NCI-H748 treated with DMSO at 0.1 percent for 48 hours (cell line): ENCODE measurements at regions not wholly inside any gene's neighbourhood (a gene's known extent, or its start where the extent isn't known, plus 50 kb on each side); places are given as distances from the start of the nearest gene placed in this dataset.

Experiments
- DNase-seq: peaks from one replicate; lab custom pipeline; 2025; lab: John Stamatoyannopoulos, UW

DNA sequence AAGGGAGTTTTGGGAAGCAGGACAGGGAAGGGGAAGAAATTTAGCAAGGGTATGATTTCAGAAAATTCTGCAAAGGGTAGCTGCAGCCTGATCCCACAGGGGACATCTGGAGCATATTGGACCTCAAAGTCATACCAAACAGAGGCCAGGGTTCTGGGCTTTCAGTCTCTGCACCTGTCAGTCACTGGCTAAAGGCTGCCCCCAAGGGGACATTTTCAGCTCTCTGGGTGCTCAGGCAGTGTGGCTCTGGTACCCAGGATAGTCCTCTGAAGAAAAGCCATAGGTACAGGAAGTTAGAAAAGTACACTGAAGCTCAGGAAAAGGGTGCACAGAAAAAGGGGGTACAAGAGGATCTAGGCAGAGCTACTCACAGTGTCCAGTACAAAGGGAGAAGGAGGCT lies 149.2 kb downstream of the INSIG2 start:
- no peak for DNase-seq

DNA sequence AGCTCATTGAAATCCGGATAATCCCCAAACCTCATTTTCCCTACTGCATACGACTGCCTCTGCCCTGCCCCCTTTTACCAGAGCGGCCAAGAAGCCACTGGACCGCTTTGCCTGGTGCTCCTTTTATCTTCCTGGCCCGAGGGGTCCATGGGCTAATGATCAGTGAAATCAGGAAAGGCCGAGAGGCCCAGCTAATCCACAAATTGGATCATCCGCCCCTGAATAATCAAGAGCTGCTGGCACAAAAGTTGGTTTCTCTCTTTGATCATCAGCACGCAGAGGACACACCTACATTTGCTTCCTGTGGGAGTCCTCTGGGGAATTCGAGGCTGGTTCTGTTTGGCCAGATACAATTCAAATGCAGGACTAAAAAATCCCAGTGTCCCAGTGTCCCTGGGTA lies 144.5 kb downstream of the INSIG2 start:
- DNase-seq, result no peak

DNA sequence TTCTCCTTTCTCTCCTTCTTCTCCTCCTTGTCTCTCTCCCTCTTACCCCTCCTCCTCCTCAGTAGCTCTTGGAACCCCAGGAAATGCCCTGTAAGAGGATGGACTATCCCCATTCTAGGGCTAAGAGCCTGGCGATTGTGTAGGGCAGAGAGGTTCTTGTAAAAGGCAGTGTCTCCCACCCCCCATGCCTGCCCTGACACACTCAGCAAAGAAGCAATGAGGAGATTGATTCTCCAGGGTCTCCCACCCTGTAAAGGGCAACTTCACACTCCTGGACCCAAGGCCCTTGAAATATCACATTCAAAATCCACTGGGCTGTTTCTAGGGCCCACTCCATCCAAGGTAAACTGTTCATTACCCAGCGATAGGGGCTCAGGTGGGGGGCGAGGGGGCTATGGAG lies 144.1 kb downstream of the INSIG2 start:
- DNase-seq, result no peak

DNA sequence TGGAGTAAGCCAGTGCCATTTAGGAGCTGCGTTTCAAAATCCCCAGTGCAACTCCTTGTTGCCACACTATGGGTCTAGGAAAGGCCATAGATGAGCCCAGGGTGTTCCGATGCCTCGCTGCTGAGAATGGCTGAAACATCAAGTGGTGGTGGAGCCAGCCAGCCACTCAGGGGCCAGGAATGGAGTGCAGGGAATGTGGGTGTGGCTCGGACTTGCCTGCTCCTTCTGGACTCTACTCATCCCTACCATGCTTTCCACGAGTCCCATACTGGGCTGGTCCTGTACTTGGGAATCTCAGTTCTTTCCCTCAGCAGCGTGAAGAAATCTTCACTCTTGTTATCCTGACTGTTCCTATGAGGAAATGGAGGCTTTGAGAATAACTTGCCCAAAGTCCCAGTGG lies 143.5 kb downstream of the INSIG2 start:
- DNase-seq, result no peak

DNA sequence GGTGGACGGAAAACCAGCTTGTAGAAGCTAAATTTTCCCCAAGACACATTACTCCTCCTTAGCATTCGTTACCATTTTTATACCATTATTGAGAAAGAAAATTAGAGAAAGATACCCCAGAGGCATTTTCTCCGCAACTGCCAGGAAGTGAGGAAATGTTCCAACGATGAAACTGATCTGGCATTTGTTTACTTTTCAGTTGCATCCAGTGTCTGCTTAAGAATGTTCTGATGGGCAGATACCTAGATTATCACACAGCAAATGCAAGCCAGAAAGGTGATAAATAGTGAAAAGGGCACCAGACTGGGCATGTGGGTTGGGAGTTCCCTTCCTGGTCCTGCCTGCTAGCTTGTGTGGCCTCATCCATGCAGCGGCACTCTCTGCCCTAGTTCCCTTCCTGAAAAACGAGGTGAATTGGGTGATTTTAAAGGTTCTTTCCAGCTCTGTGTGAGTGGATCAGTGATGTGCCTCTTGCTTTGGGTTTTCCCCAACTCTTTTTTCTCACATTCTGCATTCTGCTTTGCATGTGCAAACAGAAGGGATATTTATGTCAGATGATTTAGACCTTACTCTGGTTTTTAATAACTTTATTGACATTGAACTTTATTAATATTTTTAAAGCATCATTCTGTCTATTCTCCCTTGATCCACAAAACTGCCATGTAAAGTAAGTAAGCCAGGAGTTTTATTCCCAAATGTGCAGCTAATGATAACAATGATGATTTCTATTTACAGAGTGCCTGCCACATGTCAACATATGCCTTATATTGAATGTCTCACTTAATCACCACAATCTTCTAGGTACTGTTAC lies 139.6 kb downstream of the INSIG2 start:
- no peak for DNase-seq

DNA sequence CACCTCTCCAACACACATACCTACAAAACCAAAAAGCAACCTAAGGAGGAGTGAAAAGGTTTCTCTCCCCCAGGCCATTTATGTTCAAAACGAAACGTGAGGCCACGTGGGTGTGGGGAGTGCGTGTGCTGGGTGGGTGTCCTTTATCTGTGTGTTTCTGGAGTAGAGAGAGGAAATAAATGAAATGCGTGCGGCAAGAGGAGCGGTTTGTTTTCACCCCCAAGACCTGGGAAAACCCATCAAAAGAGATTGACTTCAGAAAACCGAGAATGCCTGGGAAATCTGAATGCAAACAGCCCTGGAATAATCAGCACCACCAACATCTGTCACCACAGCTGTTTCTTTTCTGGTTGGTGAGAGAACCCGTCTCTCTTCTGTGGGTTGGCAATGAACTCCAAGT lies 137.4 kb downstream of the INSIG2 start:
- no peak for DNase-seq

DNA sequence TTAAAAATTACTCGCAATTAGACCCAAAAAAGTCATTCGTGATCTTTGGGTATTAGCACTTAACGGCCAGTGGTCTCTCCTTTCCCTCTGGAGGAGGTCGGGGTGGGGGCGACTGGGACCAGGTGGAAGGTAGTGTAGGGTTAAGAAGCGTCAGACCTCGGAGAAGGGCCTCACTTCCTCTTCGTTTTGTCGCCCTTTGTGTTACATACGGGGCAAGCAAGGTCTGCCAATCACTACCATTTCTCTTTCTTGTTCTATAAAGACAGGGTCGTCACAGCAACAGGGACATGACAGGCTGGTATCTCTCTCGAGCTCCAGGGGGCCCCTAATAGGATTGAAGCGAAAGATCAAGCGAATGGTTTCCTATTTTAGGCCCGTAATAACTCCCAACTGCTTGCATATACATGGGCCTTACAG lies 136.6 kb downstream of the INSIG2 start:
- no peak for DNase-seq

DNA sequence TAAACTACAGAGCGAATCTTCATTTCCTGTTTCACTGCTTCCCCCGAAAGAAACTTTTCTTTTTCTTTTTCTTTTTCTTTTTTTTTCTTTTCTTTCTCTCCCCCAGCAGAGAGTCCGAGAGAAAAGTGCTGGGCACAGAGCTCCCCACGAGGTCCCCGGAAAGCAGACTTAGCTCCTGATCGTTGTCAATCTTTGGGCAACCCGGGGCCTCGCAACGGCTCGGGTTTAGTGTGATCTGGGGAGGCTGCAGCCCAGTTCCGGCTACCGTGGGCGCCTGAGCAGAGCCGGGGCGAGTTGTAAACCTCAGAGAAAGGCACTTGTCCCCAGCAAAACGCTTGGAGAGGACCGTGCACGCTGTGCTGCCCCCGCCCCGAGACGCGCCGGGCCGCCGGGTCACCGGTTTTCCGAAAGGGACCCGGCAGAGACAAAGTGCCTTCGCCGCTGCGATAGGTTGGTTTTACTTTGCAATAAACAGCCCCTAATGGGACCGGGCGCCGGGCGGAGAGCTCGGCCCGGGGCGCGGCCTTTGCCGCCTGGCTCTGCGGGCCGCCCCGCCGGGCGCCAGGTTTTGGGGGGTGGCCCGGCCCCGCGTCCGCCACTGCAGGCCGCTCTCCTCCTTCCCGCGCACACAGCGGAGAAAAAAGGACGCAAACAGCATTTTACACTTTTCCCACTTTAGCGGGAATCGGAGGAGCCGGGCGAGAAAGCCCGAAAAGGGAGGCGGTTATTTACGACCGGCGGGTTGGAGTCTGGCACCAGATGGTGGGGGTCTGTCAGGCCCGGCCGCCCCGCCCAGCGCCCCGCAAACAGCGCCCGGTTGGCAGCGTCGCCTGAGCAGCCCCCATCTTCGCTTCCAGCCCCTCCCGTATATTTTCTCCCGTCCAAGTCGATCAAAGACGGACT lies 136.0 kb downstream of the INSIG2 start:
- no peak for DNase-seq

DNA sequence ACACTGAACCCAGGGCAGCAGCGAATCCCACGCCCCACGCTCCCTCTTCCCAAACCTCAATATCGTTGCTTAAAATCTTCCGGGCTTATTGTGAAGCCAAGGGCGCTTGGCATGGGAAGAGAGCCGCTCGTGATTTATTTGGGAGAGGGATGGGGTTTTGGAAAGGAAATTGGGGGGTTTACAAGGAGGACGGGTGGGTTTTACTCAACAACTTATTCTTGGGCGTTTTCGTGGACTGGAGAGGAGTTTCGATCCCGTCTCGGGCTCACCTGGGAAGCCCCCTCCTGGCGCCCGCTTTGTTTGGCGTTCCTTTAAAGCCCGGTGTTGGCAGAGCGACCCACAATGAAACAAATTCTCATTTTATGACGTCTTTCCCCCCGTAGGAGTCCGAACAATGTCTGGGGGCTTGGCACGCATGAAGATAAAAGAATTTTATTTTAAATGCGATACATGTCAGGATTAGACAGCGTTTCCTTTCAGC lies 135.3 kb downstream of the INSIG2 start:
- no peak for DNase-seq

DNA sequence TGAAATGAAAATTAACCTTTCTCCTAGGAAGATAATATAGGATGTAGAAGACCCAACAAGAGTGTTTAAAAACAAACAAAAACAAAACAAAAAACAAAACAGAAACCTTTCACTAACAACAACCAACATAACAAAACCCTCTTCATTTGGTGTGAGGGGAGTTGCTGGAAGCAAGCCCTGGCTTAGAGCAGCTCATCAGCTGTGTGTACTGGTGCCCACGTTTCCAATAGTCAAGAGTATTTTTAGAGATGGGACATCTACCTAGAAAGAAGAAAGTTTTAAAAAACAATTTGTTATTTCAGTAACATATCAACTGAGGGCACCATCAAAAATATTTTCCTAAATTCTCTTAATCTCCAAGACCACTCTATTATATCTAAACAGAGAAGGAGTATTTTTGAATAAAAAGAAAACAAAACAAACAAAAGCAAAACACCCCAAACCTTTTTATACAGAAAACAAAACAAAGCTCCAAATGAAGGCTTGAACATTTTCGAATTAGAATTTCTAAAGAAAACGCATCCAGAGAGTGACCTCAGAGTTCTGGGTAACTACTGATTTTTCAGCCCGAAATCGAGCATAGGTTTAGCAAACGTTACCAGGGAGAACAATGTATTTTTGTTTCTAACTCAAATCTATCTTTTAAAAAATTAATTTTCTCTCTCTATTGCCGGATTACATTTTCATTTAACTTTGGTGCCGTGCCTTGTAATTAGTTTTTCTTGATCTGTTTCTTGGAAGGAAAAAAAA lies 134.6 kb downstream of the INSIG2 start:
- DNase-seq, result no peak

DNA sequence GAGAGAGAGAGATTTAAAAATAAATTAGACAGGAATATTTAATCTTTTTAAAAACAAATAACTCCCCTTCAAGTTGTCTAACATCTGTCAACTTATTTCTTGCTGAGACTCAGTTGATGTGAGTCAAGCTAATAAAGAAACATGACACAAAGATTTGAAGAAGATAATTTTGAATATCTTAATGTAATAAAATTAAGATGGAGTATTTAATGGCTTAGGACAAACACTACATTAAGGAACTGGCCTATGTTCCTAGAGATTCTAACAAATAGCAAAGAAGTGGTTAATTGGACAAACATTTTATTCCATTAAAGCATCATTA lies 134.0 kb downstream of the INSIG2 start:
- no peak for DNase-seq

DNA sequence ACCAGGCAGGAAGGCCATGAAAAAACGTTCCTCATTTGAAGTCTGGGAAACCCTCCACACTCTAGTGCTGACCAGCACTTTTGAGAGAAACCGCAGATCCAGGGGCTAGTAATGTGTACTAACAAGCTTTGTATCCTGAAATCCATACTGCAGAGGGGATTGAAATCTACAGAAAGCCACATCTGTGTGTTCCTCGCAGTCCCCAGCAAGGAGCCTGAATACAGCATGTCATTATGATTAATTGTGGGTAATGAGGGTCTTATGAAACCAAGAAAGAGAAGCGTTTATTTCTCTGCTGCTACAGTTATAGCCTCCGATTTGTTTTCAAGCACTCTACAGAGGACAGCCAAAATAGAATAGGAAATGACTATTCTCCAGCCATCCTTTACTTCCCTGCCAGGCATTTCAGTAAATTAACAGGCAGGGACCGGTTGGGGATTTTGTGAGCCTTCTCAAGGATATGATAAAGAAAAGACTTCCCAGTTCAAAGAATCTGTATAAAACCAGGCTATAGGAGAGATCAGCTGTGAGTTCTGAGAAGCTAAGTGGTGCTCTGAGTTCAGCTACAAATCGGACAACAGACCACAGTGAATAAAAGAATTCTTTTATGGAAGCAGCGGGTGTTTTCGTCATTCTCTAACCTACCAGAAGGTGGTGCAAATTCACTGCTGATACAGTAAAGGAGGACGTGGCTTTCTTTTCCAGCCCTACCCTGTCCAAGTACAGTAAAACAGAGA lies 133.4 kb downstream of the INSIG2 start:
- peak; percentile 50 for DNase-seq

DNA sequence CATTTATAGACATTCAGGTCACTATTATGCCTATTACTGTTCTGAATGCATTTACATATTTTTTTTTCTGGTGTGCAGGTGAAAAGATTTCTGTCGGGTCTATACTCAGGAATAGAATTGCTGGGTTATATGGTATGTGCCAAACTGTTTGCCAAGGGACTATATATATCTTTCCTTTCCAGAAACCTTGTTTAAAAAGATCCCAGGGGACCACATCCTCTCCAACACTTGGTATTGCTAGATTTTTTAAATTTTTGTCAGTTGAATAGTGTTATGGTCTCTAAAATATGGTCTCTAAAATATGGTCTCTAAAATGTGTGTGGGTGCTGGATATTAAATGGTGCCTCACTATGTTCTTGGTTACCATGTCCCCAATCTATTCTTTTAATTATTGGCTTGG lies 131.3 kb downstream of the INSIG2 start:
- DNase-seq, result no peak

DNA sequence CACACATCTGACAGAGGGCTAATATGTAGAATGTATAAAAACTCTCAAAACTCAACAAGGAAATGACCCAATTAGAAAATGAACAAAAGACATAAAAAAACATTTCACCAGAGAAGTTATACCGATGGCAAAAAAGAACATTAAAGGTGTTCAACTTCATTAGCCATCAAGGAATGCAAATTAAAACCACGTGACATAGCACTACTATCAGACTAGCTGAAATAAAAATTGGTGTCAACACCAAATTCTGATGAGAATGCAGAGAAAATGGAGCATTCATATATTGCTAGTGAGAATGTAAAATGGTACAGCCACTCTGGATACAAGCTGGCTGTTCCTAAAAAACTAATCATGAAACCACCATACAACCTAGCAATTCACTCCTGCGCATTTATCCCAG lies 128.0 kb downstream of the INSIG2 start:
- DNase-seq, result no peak

DNA sequence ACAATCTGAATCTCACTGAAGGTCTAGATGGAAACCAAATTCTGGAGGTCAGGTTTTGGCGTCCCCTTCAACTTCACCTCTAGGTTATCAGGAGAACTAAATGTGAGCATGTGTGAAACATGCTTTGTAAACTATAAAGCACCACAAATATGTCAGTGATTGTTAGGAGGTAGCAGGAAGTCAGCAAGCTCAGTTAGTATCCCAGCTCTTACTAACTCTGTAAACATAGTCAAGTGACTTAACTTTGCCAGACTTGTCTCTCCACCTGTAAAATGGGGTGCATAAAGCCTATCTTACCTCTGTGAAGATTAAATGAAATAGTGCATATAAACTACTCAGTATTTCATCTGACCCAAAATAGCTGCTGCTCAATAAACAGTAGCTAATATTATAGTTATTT lies 121.5 kb downstream of the INSIG2 start:
- no peak for DNase-seq

DNA sequence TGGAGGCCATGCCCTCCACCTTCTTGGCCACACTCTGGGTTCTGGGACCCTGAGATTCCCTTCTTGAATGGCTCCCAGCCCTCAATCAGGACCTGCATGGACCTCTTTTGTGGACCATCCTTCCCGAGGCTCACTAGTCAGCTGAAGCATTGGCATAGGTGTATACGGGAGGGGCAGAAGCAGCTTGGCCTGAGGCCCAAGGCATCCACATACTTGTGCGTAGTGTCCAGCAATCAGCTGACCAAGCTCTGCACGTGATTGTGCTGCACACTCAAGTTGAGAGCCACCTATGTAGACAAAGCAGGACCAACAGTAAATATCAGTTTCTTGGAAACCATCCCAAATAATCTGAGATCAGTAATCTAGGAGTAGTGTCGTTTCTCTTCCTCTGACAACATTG lies 119.6 kb downstream of the INSIG2 start:
- DNase-seq, result no peak

DNA sequence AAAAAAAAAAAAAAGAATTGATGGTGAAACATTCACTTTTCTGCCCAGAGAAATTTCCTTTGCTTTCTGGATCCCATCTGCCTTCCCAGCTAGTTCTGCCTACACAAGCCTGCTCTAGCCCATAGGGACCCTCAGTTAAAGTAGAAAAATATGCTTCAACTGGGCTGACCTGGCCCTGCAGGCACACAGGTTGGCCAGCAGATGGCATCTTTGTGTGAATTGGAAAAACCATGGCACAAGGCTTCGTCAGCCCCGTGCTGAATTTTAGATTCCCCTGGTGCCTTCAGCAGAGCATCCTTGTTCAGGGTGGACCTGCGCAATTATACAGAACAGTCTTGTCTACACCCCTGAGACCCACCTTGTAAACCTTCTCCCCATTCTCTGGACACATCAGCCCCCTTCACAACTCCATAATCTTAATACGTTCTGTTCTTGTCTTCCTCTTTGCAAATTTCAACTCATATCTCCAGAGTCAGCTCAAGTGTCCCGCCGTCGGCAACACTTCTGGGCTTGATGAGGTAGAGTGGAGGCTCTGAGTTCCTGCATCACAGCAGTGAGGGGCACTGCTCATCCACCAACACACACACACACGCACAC lies 114.5 kb downstream of the INSIG2 start:
- no peak for DNase-seq

DNA sequence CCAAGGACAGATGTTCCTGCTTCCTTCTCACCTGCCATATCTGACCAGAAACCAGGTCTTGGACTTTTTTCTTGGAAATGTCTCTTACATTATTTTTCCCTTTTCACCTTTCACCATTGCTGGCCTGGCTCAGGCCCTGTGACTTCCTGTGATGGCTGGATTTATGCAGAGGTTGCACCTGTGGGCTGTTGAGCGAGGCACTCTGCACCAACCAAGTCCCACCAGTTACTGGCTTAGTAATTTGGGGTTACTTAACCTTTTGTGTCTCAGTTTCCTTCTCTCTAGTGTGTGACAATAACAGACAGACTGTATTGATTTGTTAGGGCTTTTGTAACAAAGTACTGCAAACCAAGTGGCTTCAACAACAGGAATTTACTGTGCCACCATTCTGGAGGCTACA lies 110.0 kb downstream of the INSIG2 start:
- no peak for DNase-seq

DNA sequence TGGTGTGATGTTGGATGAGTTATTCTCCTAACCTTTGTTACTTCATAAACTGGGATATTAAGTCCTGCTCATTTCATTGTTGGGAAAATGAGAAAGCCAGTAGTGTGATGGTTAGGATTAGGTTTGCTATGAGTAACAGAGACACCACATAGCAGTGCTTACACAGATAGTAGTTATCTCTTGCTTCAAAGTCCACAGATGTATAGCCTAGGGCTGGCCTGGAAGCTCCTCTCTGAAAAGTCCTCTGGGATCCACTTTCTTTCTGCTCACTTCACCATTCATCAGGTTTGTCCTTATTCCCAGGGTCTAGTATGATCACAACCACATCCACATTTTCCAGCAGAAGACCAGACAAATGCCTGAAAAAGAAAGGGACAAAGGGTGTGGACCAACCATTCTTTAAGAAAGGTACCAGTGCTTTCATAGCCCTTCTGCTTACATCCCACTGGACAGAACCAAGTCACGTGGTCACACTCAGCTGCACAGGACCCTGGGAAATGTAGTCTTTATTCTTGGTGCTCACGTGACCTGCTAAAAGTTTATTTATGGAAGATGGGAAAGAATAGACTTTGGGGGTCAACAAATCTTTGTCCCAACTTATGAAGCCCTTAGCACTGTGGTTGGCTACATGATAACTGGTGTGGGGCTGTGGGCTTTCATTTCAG lies 108.9 kb downstream of the INSIG2 start:
- DNase-seq, result no peak

DNA sequence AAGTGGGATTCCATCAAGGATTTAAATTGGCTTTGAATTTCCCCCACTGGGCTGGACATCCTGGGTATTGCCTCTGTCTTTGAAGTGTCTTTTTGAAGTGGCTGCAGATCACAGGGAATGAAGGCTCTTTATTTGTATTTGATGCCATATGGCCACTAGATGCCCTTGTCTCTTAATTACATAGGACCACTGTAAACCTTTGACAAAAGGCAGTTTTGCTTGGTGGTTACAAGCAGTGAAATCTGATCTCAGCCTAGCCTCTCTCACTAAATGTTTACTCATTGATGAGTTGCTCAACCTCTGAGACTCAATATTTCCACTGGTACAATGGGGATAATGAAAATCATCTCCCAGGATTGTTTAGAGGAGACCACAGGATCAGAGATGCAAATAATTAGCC lies 102.2 kb downstream of the INSIG2 start:
- peak; percentile 87 for DNase-seq

DNA sequence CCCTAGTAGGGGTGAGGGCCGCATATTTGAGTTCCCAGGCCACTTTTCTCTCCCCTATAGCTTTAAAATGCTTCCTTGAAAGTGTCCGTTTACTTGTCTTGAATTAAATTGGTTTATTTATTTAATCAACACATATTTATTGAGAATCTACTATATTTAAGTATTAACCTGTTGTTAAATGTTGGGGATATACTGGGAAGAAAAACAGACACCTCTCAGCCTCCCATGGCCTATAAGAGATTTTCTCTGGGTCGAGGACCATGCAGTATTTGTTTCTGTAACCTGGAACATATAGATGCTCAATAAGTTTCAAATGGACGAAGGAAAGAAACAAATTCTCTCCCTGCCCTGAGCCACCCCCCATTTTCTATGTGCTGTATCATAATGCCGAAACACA lies 98.6 kb downstream of the INSIG2 start:
- DNase-seq, result no peak
